MG63 (cell line): ENCODE measurements at regions not wholly inside any gene's neighbourhood (a gene's known extent, or its start where the extent isn't known, plus 50 kb on each side); places are given as distances from the start of the nearest gene placed in this dataset.

ENCODE experiments used
- DNase-seq: peaks from one replicate; pipeline ENCODE4 v3.0.0-alpha.2; 2020
- H3K27me3 ChIP-seq: fragments of 250-450 bp; sonication (Bioruptor Pico); 2 replicates; pipeline ENCODE4 v1.5.1; 2020; ENCODE audit warnings: mild to moderate bottlenecking, moderate library complexity
- H3K36me3 ChIP-seq: fragments of 250-450 bp; sonication (Bioruptor Pico); 2 replicates; pipeline ENCODE4 v1.5.1; 2020; ENCODE audit warnings: mild to moderate bottlenecking, moderate library complexity
- H3K4me3 ChIP-seq: fragments of 250-450 bp; sonication (Bioruptor Pico); 2 replicates; pipeline ENCODE4 v1.5.1; 2020; ENCODE audit warnings: mild to moderate bottlenecking, moderate library complexity
- H3K9me3 ChIP-seq: fragments of 250-450 bp; sonication (Bioruptor Pico); 2 replicates; pipeline ENCODE4 v1.5.1; 2020; ENCODE audit warnings: mild to moderate bottlenecking, moderate library complexity

DNA sequence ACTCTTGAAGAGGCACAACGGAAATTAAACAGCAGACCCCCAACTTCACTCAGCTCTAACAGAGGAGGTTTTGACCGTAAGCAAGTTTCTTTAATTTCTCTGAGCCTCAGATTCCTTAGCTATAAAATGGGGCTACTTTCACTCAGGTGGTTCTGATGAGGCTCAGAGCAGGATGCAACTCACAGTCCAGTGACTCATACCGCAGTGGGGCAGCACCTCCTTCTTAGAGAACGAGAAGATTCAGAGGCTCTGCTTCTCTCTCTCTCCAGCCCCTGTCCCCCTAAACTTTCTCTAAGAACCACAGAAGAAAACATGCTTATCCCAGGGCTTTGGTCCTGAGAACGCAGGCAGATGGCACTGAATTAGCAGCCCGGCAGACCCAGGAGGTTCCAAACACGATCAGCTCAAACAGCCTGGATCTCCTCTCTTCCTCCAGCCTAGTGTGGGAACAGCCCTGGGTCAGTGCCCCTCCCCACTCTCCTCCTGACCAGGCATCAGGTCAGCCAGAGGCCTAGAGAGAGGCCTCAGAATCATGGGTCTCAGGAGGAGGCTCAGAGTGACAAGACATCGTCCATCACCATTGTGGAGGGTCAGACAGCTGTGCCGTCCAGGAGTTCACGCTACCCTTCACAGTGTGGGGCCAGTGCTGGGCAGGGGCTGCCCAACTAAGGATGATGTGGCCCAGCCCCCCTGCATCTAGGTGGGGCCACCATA lies 433.0 kb downstream of the PTPRU start:
- no peaks in the 10 kb centered on the region for H3K36me3 ChIP-seq
- H3K9me3 ChIP-seq = no peaks in the 10 kb centered on the region
- peaks cover 24% of the 10 kb centered on the region for H3K27me3 ChIP-seq
- H3K4me3 ChIP-seq = no peak overlapping the region
- no peak for DNase-seq

GRCh38 chr1:29668551-29669157 lies 432.3 kb downstream of the PTPRU start:
- Histone ChIP-seq H3K4me3 (no peak overlapping the region), H3K27me3 (peaks cover 24% of the 10 kb centered on the region), H3K9me3 (no peaks in the 10 kb centered on the region), H3K36me3 (no peaks in the 10 kb centered on the region)
- no peak for DNase-seq

- no peaks in the 10 kb centered on the region for H3K9me3 ChIP-seq
- no peaks in the 10 kb centered on the region for H3K36me3 ChIP-seq
- DNase-seq = no peak
- H3K4me3 ChIP-seq = no peak overlapping the region
- H3K27me3 ChIP-seq = peaks cover 24% of the 10 kb centered on the region
Observed at GRCh38 chr1:29667951-29668350, 431.6 kb downstream of the PTPRU start.

- peaks cover 24% of the 10 kb centered on the region for H3K27me3 ChIP-seq
- H3K4me3 ChIP-seq = no peak overlapping the region
- no peak for DNase-seq
- H3K9me3 ChIP-seq = peaks cover 4% of the 10 kb centered on the region
- H3K36me3 ChIP-seq = no peaks in the 10 kb centered on the region
Observed at GRCh38 chr1:29664711-29665110, 428.4 kb downstream of the PTPRU start.

DNA sequence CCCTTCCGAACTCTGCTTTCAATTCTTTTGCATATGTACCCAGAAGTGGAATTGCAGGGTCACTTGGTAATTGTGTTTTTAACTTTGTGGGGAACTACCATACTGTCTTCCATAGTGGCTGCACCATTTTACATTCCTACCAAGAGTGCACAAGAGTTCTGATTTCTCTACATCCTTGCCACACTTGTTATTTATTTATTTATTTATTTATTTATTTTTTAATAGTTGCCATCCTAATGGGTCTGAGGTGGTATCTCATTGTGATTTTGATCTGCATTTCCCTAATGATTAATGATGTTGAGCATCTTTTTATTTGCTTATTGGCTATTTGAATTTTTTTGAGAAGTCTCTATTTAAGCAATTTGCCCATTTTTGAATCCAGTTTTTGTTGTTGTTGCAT lies 422.4 kb downstream of the PTPRU start:
- H3K27me3 ChIP-seq = no peaks in the 10 kb centered on the region
- H3K9me3 ChIP-seq = peaks cover 6% of the 10 kb centered on the region
- H3K36me3 ChIP-seq = no peaks in the 10 kb centered on the region
- no peak for DNase-seq
- no peak overlapping the region for H3K4me3 ChIP-seq

DNA sequence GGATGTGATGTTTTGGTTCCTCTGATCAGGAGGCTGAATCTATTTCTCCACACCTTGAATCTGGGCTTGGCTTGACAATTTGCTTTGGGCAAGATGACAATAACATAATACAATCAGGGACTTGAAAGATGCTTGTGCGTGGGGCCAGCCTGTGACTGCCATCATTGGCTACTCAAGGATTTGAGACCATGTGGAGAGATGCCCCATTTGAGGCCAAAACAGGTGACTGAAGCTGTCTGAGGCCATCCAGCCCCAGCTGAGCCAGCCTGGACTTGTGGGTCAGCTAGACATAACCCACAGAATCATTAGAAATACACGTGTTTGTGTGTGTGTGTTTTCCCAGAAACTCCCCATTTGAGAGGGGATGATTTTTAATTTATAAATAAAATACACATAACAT lies 421.5 kb downstream of the PTPRU start:
- no peaks in the 10 kb centered on the region for H3K36me3 ChIP-seq
- peaks cover 6% of the 10 kb centered on the region for H3K9me3 ChIP-seq
- H3K27me3 ChIP-seq = no peaks in the 10 kb centered on the region
- DNase-seq = no peak
- no peak overlapping the region for H3K4me3 ChIP-seq

DNA sequence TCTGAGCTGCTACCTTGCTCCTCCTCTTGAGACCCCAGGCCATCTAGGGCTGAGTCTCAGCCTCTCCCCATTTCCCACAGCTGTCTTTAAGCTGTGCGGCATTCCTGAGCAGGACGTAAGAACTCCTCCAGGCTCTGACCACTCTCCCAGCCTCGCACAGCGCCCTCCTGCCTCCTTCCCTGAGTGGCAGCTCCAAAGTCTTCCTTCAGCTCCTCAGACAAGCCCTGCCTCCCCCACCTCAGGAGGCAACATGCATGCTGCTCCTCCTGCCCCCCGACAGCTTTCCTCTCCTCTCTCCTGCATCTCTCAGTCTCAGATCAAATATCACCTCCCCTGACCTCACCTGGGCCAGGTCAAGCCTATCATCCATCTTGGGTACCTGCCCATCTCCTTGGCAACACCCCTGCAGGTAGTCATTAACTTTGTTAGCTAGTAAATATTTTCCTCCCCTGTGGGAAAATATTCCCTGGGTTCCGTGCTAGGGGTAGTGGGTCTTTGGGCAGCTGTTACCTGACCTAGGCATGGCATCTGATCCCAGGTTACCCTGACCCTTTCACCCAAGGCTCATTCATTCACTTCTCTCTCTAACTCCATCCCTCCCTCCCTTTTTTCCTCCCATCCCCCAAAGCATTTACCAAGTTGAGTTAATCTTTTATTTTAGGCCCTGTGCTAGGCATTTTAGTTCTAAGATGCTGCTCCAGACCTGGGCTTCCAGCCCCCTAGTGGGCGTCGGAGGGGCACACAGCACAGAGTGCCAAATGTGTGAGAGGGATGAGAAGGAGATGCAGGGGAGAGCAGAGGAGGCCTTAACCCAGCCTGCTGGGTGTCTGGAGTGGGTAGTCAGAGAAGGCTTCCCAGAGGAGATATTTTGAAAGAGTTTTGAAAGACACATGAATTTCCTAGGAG lies 419.9 kb downstream of the PTPRU start:
- no peak for DNase-seq
- Histone ChIP-seq H3K9me3 (peaks cover 2% of the 10 kb centered on the region; the same call in 1 of the 2 replicates), H3K4me3 (no peak overlapping the region), H3K27me3 (no peaks in the 10 kb centered on the region), H3K36me3 (no peaks in the 10 kb centered on the region)

DNA sequence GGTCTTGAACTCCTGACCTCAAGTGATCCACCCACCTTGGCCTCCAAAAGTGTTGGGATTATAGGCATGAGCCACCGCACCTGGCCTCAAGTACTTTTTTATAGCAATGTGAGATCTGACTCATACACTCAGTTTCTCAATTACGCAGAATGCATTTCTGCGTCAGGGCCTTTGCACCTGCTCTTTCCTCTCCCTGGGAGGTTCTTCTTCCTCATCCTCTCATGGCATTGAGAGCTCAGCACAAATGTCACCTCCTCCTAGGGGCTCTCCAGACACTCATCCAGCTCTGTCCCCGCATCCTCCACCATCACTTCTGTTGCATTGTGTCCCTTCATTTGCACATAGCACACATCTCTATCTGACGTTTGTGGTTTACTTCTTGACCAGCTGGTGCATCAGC lies 418.8 kb downstream of the PTPRU start:
- Histone ChIP-seq H3K4me3 (no peak overlapping the region), H3K27me3 (no peaks in the 10 kb centered on the region), H3K9me3 (peaks cover 2% of the 10 kb centered on the region; the same call in 1 of the 2 replicates), H3K36me3 (no peaks in the 10 kb centered on the region)
- no peak for DNase-seq

- H3K27me3 ChIP-seq = no peaks in the 10 kb centered on the region
- no peak overlapping the region for H3K4me3 ChIP-seq
- H3K36me3 ChIP-seq = no peaks in the 10 kb centered on the region
- no peaks in the 10 kb centered on the region; the same call in 1 of the 2 replicates for H3K9me3 ChIP-seq
- DNase-seq = no peak
Observed at GRCh38 chr1:29653886-29654450, 417.6 kb downstream of the PTPRU start.

GRCh38 chr1:29653034-29653810 lies 416.9 kb downstream of the PTPRU start:
- Histone ChIP-seq H3K4me3 (no peak overlapping the region), H3K36me3 (no peaks in the 10 kb centered on the region), H3K27me3 (no peaks in the 10 kb centered on the region), H3K9me3 (no peaks in the 10 kb centered on the region)
- DNase-seq = no peak

DNA sequence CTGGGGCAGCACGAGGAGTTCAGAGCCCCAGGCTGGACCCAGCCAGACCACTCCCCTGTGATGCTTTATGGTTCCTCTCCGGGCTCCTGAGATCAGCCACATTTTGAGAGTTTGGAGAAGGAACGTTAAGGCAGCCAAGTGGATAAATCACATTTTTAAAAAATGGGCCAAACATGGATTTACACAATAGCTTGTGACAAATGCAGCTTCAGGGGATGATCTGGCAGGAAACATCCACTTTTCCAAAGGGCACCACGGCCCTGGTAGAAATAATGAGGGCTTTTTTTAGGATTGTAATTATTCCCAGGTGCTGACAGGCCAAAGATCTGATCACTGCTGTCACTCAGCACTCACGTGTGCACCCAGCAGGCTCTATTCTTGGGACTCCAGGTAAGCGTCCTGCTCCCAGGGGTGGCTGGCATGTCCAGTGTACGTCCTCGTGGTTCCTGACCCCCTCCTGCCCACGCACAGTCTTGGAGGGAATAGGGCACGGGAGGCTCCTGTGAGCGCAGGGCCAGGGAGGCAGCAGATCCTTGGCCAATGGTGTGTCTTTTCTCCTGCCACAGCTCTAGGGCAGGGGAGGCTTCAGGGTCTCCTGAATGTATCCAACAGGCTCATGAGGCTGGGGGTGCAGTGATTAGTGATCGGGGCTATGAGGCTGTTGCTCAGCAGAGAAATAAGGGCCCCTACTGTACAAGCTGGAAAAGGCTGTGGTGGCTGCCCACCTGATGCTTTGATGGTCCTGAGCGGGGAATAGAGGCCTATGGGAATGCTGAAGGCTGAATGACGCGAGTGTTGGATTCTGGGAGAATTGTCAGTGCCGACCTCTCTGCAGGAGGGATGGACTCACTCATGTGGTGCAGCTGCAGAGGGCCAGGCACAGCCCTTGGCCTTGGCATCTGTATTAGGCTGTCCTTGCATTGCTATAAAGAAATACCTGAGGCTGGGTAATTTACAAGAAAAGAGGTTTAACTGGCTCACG lies 415.7 kb downstream of the PTPRU start:
- Histone ChIP-seq H3K9me3 (no peaks in the 10 kb centered on the region), H3K27me3 (no peaks in the 10 kb centered on the region), H3K4me3 (no peak overlapping the region), H3K36me3 (no peaks in the 10 kb centered on the region)
- DNase-seq = no peak

DNA sequence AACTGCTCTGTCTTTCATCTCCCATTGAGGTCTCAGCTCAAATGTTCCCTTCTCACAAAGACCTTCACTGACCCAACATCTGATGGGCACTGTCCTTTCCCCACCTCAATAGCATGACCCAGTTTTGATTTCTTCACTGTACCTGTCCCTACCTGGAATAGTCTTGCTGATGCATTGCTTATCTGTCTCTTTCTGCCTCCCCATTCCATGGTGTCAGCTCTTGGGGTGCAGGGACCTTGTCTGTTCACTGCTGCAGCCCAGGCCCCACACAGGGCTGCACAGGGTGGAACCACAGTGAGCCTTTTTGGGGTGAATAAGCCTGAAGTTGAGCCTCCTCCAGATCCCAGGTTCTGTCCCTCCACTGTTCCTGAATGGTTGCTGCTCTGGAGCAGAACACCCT lies 414.9 kb downstream of the PTPRU start:
- Histone ChIP-seq H3K36me3 (no peaks in the 10 kb centered on the region), H3K4me3 (no peak overlapping the region), H3K27me3 (no peaks in the 10 kb centered on the region), H3K9me3 (no peaks in the 10 kb centered on the region)
- no peak for DNase-seq

GRCh38 chr1:29650476-29650875 lies 414.2 kb downstream of the PTPRU start:
- no peaks in the 10 kb centered on the region for H3K9me3 ChIP-seq
- no peaks in the 10 kb centered on the region for H3K27me3 ChIP-seq
- H3K36me3 ChIP-seq = no peaks in the 10 kb centered on the region
- DNase-seq = no peak
- no peak overlapping the region for H3K4me3 ChIP-seq

DNA sequence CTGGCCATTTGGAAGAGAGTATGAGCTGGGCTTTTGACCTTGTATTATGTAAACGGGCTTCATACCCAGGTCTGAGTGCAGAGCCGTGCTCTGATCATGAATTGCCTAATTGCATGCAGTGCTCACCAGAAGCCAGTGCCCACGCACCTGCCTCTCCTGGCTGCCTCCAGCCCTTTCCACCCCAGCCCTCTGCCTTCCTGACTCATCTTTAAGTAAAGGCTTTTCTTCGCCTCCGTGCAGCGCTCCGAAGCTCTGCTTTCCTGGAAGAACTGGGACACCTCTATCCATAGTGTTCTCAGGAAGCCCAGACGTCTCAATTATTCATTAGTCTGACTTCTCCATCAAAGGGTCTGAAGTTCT lies 413.7 kb downstream of the PTPRU start:
- H3K4me3 ChIP-seq = no peak overlapping the region
- no peaks in the 10 kb centered on the region for H3K27me3 ChIP-seq
- DNase-seq = no peak
- no peaks in the 10 kb centered on the region for H3K9me3 ChIP-seq
- H3K36me3 ChIP-seq = no peaks in the 10 kb centered on the region

DNA sequence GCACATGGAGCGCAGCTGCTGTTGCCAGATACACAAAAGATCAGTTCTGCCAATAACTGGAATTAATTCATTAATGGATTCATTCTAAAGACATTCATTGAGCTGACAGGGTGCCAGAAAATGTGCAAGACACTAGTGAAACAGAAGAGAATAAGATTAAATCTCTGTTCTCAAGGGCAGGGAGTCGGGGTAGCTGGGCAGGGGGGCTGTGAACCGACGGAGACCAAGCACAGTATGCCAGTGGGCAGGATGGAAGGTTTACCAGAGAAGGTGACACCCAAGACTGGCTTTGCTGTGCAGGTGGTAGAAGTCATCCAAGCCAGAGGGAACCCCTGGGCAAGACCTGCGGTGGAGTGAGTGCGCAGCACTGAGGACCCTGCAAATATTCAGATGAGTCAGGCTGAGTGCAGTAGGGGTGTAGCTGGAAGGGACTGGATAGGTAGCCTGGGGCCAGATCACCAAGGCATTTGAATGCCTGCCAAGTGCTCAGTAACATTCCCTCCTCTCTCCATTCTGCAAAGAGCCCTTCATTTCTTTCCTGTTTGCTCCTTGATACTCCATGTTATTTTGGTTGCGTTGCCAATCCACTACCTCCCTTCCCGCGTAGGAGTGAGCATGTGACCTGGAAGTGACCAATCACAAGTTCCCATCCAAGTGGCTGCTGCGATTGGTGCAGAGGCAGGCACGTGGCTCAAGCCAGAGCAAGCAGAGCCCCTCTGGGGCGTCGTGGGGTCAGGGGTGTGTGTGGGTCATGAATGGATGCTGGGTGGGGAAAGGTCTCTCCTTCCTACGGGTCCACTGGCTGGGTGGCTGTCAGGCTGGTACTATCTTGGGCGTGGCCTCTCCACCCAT lies 413.1 kb downstream of the PTPRU start:
- no peak overlapping the region for H3K4me3 ChIP-seq
- H3K36me3 ChIP-seq = no peaks in the 10 kb centered on the region
- no peak for DNase-seq
- no peaks in the 10 kb centered on the region for H3K27me3 ChIP-seq
- H3K9me3 ChIP-seq = no peaks in the 10 kb centered on the region
